Keratinocyte (primary cell): ENCODE measurements at regions not wholly inside any gene's neighbourhood (a gene's known extent, or its start where the extent isn't known, plus 50 kb on each side); places are given as distances from the start of the nearest gene placed in this dataset.
A peak's percentile ranks its signal among the peaks of the same experiment; 100 is the strongest.

Experiments used
- DNase-seq: peaks from one replicate; pipeline ENCODE4 v3.0.0-alpha.2; 2011; ENCODE audit warnings: low read depth, missing footprints, low spot score
- FAIRE-seq: peaks from 2 replicates; lab custom pipeline; 2011; peaks lifted over from hg19 to GRCh38; lab: Jason Lieb, UNC
- H2AFZ ChIP-seq: 2 replicates; pipeline ENCODE4 v1.6.0; 2012; ENCODE audit warnings: low read length, control low read depth, inconsistent platforms; ENCODE audit not compliant: control insufficient read depth
- H3K27ac ChIP-seq: 2 replicates; pipeline ENCODE4 v1.5.1; 2011; ENCODE audit warnings: low read length; ENCODE audit not compliant: control insufficient read depth, insufficient read depth
- H3K27me3 ChIP-seq: 3 replicates; pipeline ENCODE4 v1.6.0; 2011; ENCODE audit warnings: low read length; ENCODE audit not compliant: control insufficient read depth, insufficient read depth; ENCODE audit errors: extremely low read depth
- H3K36me3 ChIP-seq, 2 experiments: 2 replicates in 1 of 2; 3 replicates in 1 of 2; pipeline ENCODE4 v1.5.1; 2011; ENCODE audit warnings: low read length in 2 of 2, mild to moderate bottlenecking in 1 of 2; ENCODE audit not compliant: control insufficient read depth in 2 of 2, insufficient read depth in 2 of 2; ENCODE audit errors: extremely low read depth in 1 of 2
- H3K4me1 ChIP-seq: 3 replicates; pipeline ENCODE4 v1.5.1; 2011; ENCODE audit warnings: low read length; ENCODE audit not compliant: control insufficient read depth, insufficient read depth; ENCODE audit errors: extremely low read depth
- H3K4me2 ChIP-seq: 3 replicates; pipeline ENCODE4 v1.6.0; 2011; ENCODE audit warnings: low read depth, low read length; ENCODE audit not compliant: control insufficient read depth, insufficient read depth; ENCODE audit errors: extremely low read depth
- H3K4me3 ChIP-seq, 3 experiments: fragments of 200-600 bp in 1 of 3; sonication (generic) in 1 of 3; 2 replicates in 2 of 3; 3 replicates in 1 of 3; pipeline ENCODE4 v1.5.1; 2011 to 2016; ENCODE audit warnings: low read length in 3 of 3, mild to moderate bottlenecking in 3 of 3, control low read depth in 2 of 3, inconsistent platforms in 1 of 3, low read depth in 1 of 3, mixed read lengths in 1 of 3, mixed run types in 1 of 3, moderate library complexity in 1 of 3; ENCODE audit not compliant: control insufficient read depth in 2 of 3, insufficient read depth in 2 of 3; ENCODE audit errors: extremely low read depth in 1 of 3
- H3K79me2 ChIP-seq: 2 replicates; pipeline ENCODE4 v1.6.0; 2012; ENCODE audit warnings: low read length; ENCODE audit not compliant: control insufficient read depth, insufficient read depth
- H3K9ac ChIP-seq: 3 replicates; pipeline ENCODE4 v1.6.0; 2011; ENCODE audit warnings: low read length; ENCODE audit not compliant: control insufficient read depth, insufficient read depth; ENCODE audit errors: extremely low read depth
- H3K9me1 ChIP-seq: 3 replicates; pipeline ENCODE4 v1.6.0; 2011; ENCODE audit warnings: low read length; ENCODE audit not compliant: control insufficient read depth, insufficient read depth; ENCODE audit errors: extremely low read depth
- H3K9me3 ChIP-seq: 2 replicates; pipeline ENCODE4 v1.5.1; 2012; ENCODE audit warnings: low read depth, low read length; ENCODE audit not compliant: control insufficient read depth
- H4K20me1 ChIP-seq: 3 replicates; pipeline ENCODE4 v1.6.0; 2011; ENCODE audit warnings: low read length; ENCODE audit not compliant: control insufficient read depth, insufficient read depth; ENCODE audit errors: extremely low read depth
- EZH2 ChIP-seq: IDR thresholded peaks from one replicate; pipeline ENCODE4 v1.6.1; 2012; ENCODE audit warnings: inconsistent platforms, mild to moderate bottlenecking, low read length, moderate library complexity
- dilution Hi-C: fragments of 300-500 bp; cut with MboI; formaldehyde crosslinking; loops from one replicate; pipeline ENCODE4 v1.7.0; 2020; ENCODE audit warnings: low sequenced_read_pairs; ENCODE audit not compliant: extremely low pct_ligation_motif_present
- TF ChIP-seq, protein P1 (sequence below), 3 experiments: IDR thresholded peaks in 1 of 3; conservative IDR thresholded peaks in 1 of 3; optimal IDR thresholded peaks in 1 of 3; 2 replicates in 2 of 3; 3 replicates in 1 of 3; pipeline versions ENCODE3 to v1.5.1; 2011; ENCODE audit warnings: low read length in 3 of 3, mild to moderate bottlenecking in 3 of 3, moderate library complexity in 2 of 3, control low read depth in 1 of 3, inconsistent platforms in 1 of 3; ENCODE audit not compliant: insufficient read depth in 2 of 3; ENCODE audit errors: extremely low read depth in 1 of 3

GRCh38 chr5:125266106-125266505 lies 519.7 kb upstream of the ZNF608 start:
- H4K20me1 ChIP-seq = no peaks in the 10 kb centered on the region
- no peak overlapping the region for H3K27ac ChIP-seq
- H2AFZ ChIP-seq = no peak overlapping the region
- no peak overlapping the region for H3K9ac ChIP-seq
- H3K36me3 ChIP-seq = no peaks in the 10 kb centered on the region
- peaks cover 6% of the 10 kb centered on the region for H3K4me1 ChIP-seq
- H3K9me3 ChIP-seq = no peaks in the 10 kb centered on the region
- no peak for FAIRE-seq
- TF ChIP-seq, protein P1, sequence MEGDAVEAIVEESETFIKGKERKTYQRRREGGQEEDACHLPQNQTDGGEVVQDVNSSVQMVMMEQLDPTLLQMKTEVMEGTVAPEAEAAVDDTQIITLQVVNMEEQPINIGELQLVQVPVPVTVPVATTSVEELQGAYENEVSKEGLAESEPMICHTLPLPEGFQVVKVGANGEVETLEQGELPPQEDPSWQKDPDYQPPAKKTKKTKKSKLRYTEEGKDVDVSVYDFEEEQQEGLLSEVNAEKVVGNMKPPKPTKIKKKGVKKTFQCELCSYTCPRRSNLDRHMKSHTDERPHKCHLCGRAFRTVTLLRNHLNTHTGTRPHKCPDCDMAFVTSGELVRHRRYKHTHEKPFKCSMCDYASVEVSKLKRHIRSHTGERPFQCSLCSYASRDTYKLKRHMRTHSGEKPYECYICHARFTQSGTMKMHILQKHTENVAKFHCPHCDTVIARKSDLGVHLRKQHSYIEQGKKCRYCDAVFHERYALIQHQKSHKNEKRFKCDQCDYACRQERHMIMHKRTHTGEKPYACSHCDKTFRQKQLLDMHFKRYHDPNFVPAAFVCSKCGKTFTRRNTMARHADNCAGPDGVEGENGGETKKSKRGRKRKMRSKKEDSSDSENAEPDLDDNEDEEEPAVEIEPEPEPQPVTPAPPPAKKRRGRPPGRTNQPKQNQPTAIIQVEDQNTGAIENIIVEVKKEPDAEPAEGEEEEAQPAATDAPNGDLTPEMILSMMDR (optimal IDR thresholded peaks at IDR 0.05 in 1 of 3, IDR thresholded peaks at IDR 0.05 in 1 of 3, conservative IDR thresholded peaks at IDR 0.05 in 1 of 3; ENCODE audit: extremely low read depth in 1 of 3, insufficient read depth in 2 of 3, low read length in 3 of 3) = no peak
- TF ChIP-seq EZH2 = no peak
- no peak for DNase-seq
- H3K9me1 ChIP-seq = no peaks in the 10 kb centered on the region
- dilution Hi-C loops = no loop called here
- H3K4me3 ChIP-seq = no peak overlapping the region
- no peaks in the 10 kb centered on the region for H3K27me3 ChIP-seq
- H3K79me2 ChIP-seq = no peaks in the 10 kb centered on the region
- no peak overlapping the region for H3K4me2 ChIP-seq

DNA sequence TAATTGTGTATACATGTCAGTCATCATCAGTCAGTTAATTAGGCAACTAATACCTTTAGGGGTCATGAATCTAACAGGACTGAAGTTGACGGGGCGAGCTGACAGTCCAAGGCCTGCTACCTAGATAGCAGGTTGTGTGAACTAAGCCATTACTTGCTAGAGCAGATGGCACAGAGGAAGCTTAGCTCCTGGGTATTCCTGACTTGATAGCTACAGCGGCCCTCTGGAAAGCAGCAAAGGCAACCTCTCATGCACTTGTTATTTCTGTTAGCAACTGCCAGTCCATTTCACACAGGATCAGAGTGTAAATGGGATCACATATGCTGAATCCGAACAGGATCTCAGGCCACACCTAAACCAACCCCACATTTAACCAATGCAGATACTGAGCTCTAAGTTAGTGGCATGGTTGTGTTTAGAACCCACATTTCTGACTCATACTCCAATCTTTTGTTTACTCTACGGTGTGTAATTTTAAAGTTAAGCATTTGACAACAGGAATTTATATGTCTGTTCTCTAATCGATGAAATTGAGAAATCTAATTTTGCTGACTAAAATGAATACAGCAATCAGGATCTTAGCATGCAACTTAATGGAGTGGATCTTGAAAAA lies 521.3 kb upstream of the ZNF608 start:
- Histone ChIP-seq H3K9me1 (no peaks in the 10 kb centered on the region), H3K9ac (no peak overlapping the region), H3K4me3 (no peak overlapping the region), H2AFZ (no peak overlapping the region), H3K4me1 (peaks cover 6% of the 10 kb centered on the region), H3K27me3 (no peaks in the 10 kb centered on the region), H3K4me2 (no peak overlapping the region), H3K36me3 (no peaks in the 10 kb centered on the region), H4K20me1 (no peaks in the 10 kb centered on the region), H3K79me2 (no peaks in the 10 kb centered on the region), H3K27ac (no peak overlapping the region), H3K9me3 (no peaks in the 10 kb centered on the region)
- TF ChIP-seq EZH2 = no peak
- TF ChIP-seq, protein P1 (optimal IDR thresholded peaks at IDR 0.05 in 1 of 3, IDR thresholded peaks at IDR 0.05 in 1 of 3, conservative IDR thresholded peaks at IDR 0.05 in 1 of 3; ENCODE audit: extremely low read depth in 1 of 3, insufficient read depth in 2 of 3, low read length in 3 of 3) = no peak
- FAIRE-seq (peak; percentile 71), DNase-seq (no peak)
- dilution Hi-C loops = no loop called here
